Esophagus mucosa (tissue), 1 donor: ENCODE measurements at regions not wholly inside any gene's neighbourhood (a gene's known extent, or its start where the extent isn't known, plus 50 kb on each side); places are given as distances from the start of the nearest gene placed in this dataset.
"Not testable (repeated sequence)": the region's sequence is repeated elsewhere in the genome, so short reads cannot be mapped to it uniquely, and the experiment has no call there.

Experiments
- ATAC-seq: fragments of 200-7000 bp; cut with Tn5 transposase; one replicate; pipeline ENCODE4 v1.9.1; 2020
- donor health status: DM: yes; HTN: yes; CAD: no.

DNA sequence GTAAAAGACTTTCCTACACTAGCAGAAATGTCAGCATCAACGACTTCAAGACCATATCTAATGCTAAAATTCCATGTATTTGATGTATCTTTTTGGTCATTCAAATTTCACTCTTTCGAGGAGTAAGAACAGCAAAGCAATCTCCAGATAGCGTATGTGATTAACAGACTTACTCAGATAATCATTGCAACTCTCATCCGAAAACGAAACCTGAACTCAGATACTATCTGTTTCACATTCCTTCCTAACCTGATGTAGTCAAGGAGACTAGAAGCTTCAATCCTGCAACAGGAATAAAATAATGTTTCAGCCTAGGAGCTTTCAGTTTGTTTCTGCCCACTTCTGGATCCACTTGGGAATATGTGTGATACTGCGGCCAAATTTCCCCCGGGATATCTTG is 286.3 kb downstream of the NUAK1 start:
- ATAC-seq: no peak

DNA sequence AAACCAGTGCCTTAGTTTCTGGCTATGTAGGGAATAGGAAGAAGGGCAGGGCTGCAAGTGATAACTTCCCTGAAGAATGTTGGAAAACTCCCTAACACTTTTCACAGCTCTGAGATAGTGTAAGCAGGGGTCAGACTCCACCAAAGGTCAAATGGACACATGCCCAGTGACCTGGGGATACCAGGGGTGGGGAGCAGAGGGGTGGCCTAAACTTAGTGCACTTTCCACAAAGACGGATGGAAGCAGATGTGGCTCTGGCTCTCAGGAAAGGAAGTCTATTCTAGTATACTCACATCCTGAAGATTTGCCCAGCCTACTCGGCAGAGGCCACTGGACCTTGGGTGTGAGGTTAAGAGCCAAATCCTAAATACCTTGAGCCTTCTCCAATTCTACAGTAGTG is 285.8 kb downstream of the NUAK1 start:
- peak; percentile 31 for ATAC-seq

DNA sequence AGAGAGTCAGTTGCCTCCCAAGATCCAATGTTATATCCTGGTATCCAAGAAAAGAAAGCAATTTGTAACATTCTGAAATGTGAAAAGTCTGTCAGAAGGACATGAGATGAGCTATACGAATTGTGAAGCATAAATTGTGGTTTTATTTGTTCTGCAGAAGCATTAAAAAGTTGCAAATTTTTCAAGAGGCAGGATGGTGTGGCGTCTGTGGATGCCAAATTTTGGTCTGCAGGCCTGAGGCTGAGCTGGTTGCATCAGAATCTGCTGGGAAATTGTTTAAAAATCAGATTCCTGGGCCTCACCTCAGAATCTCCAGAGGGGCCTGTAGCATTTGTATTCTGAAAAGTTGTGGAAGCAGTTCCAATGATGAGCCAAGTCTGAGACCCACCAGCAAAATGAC is 284.7 kb downstream of the NUAK1 start:
- ATAC-seq: no peak

DNA sequence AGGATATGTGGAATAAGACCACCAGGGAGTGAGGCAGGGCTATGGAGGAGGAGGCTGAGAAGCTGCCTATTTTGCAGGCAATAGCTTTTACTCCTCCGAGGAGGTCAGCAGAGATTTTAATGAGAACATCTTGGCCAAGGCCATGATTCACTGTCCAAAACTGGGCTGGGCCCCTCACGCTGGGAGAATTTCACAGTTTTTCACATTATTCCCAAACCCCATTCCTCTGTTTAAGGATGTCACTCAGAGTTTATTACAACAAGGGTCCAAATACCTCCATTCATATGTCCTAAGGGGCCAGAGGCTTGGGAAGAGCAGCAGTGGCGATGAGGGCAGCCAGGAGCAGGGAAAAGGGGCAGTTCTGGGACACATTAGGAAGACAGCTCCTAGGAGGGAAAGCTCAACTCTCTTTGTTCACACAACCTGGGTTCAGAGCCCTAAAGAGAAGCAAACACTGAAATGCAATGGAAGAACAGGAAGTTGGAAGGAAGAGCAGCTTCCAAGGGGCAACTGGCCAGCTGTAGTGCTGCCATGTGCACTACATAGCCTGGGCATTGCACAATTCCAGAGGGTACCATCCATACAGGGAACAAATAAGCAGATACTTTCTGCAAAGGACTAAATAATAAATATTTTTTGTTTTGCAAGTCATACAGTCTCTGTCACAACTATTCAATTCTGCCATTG is 283.2 kb downstream of the NUAK1 start:
- ATAC-seq: no peak

DNA sequence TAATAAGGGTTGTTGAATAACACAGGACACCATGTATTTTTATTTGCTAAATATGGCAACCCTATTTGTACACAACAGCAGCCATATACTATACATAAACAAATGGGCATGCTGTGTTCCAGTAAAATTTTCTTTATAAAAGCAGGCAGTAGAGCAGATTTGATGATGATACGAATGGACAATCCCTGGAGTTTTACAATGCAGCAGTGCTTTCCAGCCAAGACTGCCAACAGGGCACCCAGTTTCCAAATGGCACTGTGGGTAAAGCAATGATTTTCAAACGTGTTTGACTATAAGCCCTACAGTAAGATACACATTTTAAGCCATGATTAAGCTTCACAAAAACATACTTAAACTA is 282.7 kb downstream of the NUAK1 start:
- no peak for ATAC-seq

DNA sequence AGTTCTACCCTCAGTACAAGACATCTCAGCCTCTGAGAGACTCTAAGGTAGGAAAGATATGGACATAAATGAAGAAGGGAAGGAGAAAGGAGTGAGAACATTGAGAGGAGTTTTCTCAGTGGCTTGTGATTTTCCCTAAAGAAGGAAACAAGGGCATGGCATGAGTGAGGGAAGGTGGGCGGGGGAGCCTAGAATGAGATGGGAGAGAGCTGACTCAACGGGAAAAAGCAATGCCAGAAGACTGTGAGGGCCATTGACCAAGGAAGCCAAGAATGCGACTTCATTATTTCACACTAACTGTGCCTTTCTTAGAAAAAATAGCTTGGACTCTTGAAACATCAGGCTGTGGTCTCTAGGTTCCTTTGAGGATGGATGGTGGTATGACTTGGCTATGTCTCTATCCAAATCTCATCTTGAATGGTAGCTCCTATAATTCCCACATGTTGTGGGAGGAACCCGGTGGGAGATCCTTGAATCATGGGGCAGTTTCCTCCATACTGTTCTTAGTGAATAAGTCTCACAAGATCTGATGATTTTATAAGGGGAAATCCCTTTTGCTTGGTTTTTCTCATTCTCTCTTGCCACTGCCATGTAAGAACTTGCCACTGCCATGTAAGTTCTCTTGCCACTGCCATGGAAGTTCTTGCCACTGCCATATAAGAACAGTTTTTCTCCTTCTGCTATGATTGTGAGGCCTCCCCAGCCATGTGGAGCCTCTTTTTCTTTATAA is 279.6 kb downstream of the NUAK1 start:
- ATAC-seq: no peak

DNA sequence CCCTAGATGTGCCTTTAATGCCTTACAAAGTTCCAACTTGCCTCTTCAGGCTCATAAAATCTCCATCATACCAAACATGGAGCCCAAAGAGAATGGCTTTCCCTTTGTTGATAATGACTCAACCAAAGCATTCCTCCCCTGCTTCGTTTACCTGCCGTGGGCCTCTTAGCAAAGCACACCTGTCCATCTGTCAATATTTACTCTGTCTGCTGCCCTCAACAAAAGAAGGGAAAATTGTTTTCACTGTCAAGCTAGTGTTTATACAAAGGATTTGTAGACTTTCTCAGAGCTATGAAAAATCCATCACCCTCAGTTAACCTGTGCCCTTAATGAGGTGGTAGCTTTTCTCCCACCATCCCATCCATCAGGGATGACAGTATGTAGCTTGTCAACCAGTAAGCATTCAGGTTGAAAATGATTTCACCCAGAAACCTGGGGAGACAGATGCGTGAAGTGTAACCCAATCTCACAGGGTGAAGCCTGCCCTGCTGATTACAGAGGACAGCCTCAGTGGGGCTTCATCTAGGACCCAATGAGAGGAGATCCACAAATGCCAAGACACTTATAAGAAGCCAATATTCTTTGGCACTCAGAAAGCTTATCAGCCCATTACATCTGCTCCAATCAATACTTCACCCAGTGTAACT is 278.1 kb downstream of the NUAK1 start:
- ATAC-seq: no peak

DNA sequence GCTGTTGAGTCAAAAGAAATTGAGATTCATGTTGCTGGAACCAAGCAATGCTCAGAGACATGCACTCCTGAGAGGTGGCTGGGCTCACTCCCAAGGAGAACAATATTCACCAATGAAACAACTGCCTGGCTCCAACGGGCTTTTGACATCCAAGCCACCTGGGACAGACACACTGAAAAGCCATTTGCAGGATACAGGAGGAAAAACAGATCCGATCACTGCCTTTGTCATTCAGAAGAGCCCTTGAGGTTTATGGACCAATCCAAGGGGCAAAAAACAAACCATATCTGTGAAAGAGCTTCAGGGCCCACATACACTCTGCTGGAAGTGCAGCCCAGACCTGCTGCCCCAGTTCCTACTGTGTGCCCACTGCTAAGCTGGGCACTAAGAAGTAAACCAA is 277.5 kb downstream of the NUAK1 start:
- no peak for ATAC-seq

DNA sequence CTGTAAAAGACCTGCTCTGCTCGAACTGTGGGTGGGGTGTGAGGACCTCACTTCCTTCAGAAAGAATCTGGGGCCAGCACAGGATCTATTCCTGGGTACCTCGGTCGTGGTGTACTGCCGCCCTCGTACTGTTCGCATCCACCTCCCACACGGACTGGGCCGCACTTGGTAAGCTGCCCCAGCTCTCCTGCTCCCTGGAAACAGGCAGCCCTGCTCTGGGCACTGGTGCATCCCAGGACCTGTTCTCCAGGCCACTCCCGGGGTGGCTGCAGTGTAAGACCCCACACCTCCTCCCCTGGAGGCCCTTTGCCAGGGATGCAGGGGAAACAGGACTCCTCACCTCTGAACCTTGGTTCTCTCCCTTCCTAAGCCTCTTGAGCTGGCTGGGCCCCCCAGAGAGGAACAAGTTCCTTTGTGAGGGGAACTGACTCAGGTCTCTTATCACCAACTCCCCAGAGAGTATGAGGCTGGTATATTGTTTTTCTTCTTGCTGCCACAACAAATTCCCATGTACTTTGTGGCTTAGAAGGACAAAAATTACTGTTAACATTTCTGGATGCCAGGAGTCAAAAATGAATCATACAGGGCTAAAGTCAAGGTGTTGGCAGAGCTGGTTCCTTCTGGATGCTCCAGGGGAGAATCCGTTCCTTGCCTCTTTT is 276.5 kb downstream of the NUAK1 start:
- no peak for ATAC-seq

DNA sequence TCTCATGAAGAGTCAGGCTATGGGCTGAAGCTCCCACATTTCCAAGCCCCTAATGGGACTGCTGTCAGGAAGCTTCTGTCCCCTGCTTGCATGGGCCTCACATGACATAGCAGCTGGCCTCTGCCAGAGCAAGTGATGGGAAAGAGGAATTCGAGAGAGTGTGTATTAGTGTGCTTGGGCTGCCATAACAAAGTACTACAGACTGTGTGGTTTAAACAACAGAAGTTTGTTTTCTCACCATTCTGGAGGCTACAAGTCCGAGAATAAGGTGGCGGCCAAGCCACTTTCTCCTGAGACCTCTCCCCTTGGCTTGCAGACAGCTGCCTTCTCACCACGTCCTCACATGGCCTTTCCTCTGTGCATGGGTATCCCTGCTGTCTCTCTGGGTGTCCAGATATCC is 274.4 kb downstream of the NUAK1 start:
- no peak for ATAC-seq

DNA sequence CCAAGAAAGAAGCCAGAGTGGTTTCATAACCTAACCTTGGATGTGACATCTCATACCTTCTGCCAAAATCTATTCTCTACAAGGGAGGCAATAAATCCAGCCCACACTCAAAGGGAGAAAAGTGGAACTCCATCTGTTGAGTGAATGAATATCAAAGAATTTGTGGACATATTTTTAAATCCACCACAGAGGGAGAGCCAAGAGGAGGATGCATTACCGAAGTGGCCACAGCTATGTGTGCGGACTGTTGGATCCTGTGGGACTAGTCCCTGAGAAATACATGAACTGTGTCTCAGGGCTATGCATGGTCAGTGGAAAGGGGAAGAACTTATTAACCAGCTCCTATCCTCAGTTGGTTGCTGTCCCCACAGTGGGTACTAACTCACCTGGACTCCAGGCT is 273.9 kb downstream of the NUAK1 start:
- ATAC-seq: no peak

DNA sequence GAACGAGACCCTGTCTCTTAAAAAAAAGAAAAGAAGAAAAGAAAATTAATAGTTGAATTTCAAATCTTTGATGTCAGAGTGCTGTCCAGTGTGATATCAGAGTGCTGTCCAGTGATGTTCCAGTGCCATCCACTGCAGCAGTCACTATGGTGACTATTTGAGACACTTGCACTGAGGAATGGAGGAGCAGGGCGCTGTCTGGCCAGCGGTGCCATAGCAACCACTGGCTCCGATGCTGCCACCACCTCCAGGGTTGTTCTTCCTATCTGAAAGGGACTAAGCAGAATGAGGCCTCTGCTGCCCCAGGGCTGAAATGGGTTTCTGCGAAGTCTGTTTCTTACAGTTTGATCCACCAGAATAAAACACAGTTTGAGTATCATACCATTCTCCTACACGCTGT is 272.9 kb downstream of the NUAK1 start:
- no peak for ATAC-seq

DNA sequence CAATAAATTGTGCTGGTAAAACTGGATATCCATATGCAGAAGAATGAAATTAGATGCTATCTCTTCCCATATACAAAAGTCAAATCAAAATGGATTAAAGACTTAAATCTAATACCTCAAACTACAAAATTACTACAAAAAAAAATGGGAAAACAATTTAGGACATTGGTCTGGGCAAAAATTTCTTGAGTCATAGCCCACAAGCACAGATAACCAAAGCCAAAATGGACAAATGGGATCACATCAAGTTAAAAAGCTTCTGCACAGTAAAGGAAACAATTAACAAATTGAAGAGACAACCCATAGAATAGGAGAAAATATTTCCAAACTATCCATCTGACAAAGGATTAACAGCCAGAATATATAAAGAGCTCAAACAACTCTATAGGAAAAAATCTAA is 264.6 kb downstream of the NUAK1 start:
- ATAC-seq: no peak

DNA sequence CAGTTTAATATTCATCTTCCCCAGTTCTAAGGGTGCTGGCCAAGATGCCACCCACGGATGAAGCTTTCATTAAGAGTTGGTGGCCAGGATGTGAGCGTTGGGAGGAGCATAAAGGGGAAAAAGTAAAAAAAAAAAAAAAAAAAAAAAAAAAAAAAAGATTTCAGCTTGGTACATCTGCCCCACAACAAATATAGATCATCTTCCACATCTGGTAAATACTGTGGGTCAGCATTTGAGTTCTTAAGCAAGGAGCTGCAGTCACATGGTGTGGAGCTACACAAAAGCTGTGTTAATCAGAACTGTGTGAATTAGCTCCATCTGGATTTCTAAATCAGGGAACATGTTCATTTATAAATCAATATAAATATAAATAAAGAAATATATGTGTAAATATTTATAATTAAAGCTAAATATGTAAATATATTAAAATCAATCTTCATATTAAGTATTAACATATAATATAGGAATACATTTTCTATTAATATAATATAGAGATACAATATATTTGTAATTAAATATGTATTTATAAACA is 262.3 kb downstream of the NUAK1 start:
- ATAC-seq: no peak

DNA sequence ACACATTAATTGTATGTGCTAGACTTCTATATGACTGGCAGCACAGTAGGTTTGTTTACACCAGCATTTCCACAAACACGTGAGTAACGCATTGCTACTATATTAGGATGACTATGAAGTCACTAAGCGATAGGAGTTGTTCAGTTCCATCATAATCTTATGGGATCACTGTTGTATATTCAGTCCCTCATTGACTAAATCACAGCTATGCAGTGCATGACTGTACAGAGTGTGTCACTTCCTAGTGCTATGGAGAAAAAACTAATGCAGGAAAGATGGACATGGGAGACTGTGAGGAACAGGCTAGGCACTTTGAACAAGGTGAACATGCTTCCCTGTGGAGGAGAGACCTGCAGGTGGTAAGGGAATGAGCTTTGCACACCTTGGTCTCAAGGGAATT is 259.8 kb downstream of the NUAK1 start:
- ATAC-seq: peak; percentile 48

DNA sequence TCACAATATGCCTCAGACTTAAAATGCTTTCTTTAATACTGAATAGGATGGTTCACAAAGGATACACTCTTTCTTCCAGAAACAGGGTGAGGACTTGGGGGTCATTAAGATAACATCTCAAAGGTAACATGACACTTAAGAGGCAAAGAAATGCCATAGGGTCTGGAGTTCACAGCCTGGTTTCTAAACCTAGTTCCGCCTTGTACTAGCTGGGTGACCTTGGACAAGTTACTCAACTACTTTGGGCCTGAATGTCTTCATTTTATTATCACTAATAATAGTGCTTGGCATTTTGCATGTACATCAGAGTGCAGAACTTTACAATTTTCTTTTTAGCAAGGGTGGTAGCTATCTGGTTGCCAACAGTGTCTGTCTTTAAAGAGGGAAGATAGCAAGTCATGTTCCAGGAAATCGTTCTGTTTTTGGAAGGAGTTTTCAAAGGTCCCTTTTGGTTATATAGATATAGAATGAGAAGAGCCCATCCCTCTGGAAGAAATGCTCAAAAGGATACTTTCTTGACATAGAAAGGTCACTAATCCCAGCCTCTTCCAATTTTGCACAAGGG is 257.8 kb downstream of the NUAK1 start:
- no peak for ATAC-seq

DNA sequence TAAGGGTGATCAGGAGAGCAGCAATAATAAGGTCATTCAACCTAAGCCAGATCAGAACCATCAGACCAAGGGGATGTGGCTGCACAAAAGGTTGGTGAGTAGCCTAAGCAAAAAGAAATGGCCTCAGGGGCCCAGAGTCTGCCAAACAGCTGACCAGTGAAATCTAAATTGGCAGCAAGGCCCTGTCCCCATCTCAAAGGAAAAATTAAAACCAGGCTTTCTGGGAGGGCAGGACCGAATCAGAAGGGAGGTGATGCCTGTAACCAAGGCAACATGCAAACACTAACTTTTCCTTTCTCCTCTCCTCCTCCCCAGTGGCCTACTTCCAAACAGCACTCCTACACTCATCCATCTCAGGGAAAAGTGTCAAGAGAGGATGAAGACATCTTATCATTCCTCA is 256.4 kb downstream of the NUAK1 start:
- no peak for ATAC-seq

DNA sequence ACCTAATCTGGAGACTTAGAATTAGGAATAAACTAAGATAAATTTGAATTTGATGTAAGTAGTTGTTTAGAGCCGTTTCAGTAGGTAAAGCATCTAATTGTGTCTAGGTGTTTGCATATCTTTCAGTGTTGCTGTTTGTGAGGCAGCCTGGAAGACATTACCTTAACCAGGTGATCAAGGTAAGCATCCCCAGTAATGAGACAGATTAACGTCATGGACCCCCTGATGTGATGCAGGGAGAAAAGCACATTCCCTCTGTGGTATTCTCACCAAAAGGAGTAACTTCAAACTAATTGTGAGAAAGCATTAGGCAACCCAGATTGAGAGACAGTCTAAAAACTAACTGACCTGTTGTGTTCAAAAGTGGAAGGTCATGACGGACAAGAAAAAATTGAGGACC is 251.6 kb downstream of the NUAK1 start:
- ATAC-seq: no peak

DNA sequence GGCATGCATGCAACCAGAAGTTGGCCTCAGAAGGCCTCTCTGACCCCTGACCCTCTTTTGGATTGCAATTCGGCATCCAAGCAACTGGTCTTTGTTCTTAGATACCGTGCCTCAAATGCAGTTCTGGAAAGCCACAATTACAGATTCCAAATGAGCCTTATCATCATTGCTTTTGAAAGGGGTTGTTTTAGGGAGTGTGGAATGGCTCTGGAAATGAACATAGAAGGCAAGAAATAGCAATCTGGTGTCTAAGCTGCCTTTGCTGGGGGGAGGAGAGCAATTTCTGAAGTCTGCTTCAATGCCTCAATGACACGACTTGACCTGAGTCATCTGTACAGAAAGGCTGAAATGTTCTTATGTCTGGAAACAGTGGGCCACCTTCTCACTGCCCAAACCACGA is 250.1 kb downstream of the NUAK1 start:
- no peak for ATAC-seq

DNA sequence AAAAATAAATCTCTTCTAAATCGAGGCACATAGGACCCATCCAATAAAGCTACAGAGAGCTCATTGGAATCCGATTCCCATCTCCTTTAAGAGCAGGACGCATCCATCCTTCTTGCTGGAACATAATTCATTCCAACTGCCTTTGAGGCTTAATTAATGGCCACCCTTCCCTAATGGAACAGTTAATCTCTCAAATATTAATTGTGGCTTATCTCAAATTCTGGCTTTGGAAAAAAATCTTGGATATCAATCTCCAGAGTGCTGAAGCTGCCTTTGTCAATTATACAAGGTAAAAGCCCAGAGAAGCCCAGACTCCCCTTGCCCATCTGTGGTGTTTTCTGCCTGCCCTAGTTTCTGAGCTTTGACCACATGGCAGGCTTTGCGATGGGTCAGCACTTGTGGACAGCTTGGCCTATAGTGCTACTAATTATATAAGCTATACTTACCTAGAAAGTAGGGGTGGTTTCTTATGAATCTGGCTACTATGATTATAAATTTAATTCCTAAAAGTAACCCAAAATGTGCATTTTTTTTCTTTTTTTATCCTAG is 246.3 kb downstream of the NUAK1 start:
- ATAC-seq: no peak

DNA sequence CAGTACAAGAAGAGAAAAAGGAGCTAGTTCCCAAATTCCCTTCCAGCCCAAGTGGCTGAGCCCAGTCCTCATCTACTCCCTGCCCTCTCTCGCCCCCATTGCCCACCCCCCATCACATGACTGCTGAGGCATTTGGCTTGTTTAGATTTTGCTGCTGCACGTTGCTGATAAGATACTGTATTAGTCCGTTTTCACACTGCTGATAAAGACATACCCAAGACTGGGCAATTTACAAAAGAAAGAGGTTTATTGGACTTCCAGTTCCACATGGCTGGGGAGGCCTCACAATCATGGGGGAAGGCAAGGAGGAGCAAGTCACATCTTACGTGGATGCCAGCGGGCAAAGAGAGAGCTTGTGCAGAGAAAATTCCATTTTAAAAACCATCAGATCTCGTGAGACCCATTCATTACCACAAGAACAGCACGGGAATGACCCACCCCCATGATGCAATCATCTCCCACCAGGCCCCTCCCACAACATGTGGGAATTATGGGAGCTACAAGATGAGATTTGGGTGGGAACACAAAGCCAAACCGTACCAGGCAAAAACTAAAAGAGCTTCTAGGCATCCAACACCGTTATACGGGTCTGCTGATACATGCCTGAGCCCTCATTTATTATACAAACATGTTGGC is 243.4 kb downstream of the NUAK1 start:
- ATAC-seq: not testable (repeated sequence)

DNA sequence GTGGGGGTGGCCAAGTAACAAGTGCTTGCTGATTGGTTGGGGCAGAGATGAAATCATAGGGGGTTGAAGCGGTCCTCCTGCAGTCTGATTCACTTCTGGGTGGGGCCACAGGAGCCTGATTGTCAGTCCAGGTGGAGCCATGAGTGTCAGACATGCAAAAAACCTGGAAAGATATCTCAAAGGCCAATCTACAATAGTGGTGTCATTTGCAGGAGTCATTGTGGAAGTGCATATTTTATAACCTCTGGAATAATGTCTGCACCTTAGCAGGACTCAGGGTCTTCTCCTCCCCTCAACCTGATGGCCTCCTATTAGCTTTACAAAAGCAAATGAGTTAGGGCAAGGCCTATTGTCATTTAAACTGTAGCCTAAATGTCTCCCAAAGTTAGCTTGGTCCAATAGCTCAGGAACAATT is 241.4 kb downstream of the NUAK1 start:
- peak; percentile 55 for ATAC-seq
